ENCODE measurements at regions not wholly inside any gene's neighbourhood (a gene's known extent, or its start where the extent isn't known, plus 50 kb on each side); places are given as distances from the start of the nearest gene placed in this dataset.

GRCh38 chr12:107536613-107537012 is 149.0 kb upstream of the PWP1 start:
- Histone ChIP-seq H3K9ac (ENCODE audit: low read depth in 1 of 2, low read length in 2 of 2) (no peak overlapping the region), H3K27me3 (ENCODE audit: control insufficient read depth in 1 of 2, insufficient read depth in 2 of 2, low read length in 2 of 2) (no peaks in the 10 kb centered on the region), H3K27ac (ENCODE audit: low read depth, low read length) (no peak overlapping the region), H3K9me3 (ENCODE audit: control insufficient read depth in 1 of 2, low read length in 2 of 2) (peaks cover 0 to 7% of the 10 kb centered on the region in 2 donors), H3K4me3 (ENCODE audit: low read depth in 1 of 2, low read length in 2 of 2) (no peak overlapping the region), H3K4me1 (ENCODE audit: control insufficient read depth in 1 of 2, insufficient read depth in 2 of 2, low read length in 2 of 2) (no peaks in the 10 kb centered on the region), H3K36me3 (ENCODE audit: control insufficient read depth in 1 of 2, insufficient read depth in 2 of 2, low read length in 2 of 2) (no peaks in the 10 kb centered on the region)

GRCh38 chr12:107537464-107538119 is 148.0 kb upstream of the PWP1 start:
- Histone ChIP-seq H3K36me3 (ENCODE audit: control insufficient read depth in 1 of 2, insufficient read depth in 2 of 2, low read length in 2 of 2) (no peaks in the 10 kb centered on the region), H3K27ac (ENCODE audit: low read depth, low read length) (no peak overlapping the region), H3K27me3 (ENCODE audit: control insufficient read depth in 1 of 2, insufficient read depth in 2 of 2, low read length in 2 of 2) (no peaks in the 10 kb centered on the region), H3K4me1 (ENCODE audit: control insufficient read depth in 1 of 2, insufficient read depth in 2 of 2, low read length in 2 of 2) (no peaks in the 10 kb centered on the region), H3K9ac (ENCODE audit: low read depth in 1 of 2, low read length in 2 of 2) (no peak overlapping the region), H3K4me3 (ENCODE audit: low read depth in 1 of 2, low read length in 2 of 2) (no peak overlapping the region), H3K9me3 (ENCODE audit: control insufficient read depth in 1 of 2, low read length in 2 of 2) (peaks cover 0 to 3% of the 10 kb centered on the region in 2 donors)

GRCh38 chr12:107539196-107539939 is 146.2 kb upstream of the PWP1 start:
- Histone ChIP-seq H3K9ac (ENCODE audit: low read depth in 1 of 2, low read length in 2 of 2) (no peak overlapping the region), H3K27ac (ENCODE audit: low read depth, low read length) (no peak overlapping the region), H3K4me3 (ENCODE audit: low read depth in 1 of 2, low read length in 2 of 2) (no peak overlapping the region), H3K36me3 (ENCODE audit: control insufficient read depth in 1 of 2, insufficient read depth in 2 of 2, low read length in 2 of 2) (no peaks in the 10 kb centered on the region), H3K27me3 (ENCODE audit: control insufficient read depth in 1 of 2, insufficient read depth in 2 of 2, low read length in 2 of 2) (no peaks in the 10 kb centered on the region), H3K4me1 (ENCODE audit: control insufficient read depth in 1 of 2, insufficient read depth in 2 of 2, low read length in 2 of 2) (no peaks in the 10 kb centered on the region), H3K9me3 (ENCODE audit: control insufficient read depth in 1 of 2, low read length in 2 of 2) (no peaks in the 10 kb centered on the region)

- Histone ChIP-seq H3K9me3 (ENCODE audit: control insufficient read depth in 1 of 2, low read length in 2 of 2) (no peaks in the 10 kb centered on the region), H3K36me3 (ENCODE audit: control insufficient read depth in 1 of 2, insufficient read depth in 2 of 2, low read length in 2 of 2) (no peaks in the 10 kb centered on the region), H3K9ac (ENCODE audit: low read depth in 1 of 2, low read length in 2 of 2) (no peak overlapping the region), H3K27me3 (ENCODE audit: control insufficient read depth in 1 of 2, insufficient read depth in 2 of 2, low read length in 2 of 2) (no peaks in the 10 kb centered on the region), H3K27ac (ENCODE audit: low read depth, low read length) (no peak overlapping the region), H3K4me1 (ENCODE audit: control insufficient read depth in 1 of 2, insufficient read depth in 2 of 2, low read length in 2 of 2) (no peaks in the 10 kb centered on the region), H3K4me3 (ENCODE audit: low read depth in 1 of 2, low read length in 2 of 2) (no peak overlapping the region)
Measured at GRCh38 chr12:107541001-107541705, 144.4 kb upstream of the PWP1 start.

GRCh38 chr12:107543416-107543815 is 142.2 kb upstream of the PWP1 start:
- Histone ChIP-seq H3K4me1 (ENCODE audit: control insufficient read depth in 1 of 2, insufficient read depth in 2 of 2, low read length in 2 of 2) (no peaks in the 10 kb centered on the region), H3K36me3 (ENCODE audit: control insufficient read depth in 1 of 2, insufficient read depth in 2 of 2, low read length in 2 of 2) (no peaks in the 10 kb centered on the region), H3K27ac (ENCODE audit: low read depth, low read length) (no peak overlapping the region), H3K4me3 (ENCODE audit: low read depth in 1 of 2, low read length in 2 of 2) (no peak overlapping the region), H3K9ac (ENCODE audit: low read depth in 1 of 2, low read length in 2 of 2) (no peak overlapping the region), H3K9me3 (ENCODE audit: control insufficient read depth in 1 of 2, low read length in 2 of 2) (no peaks in the 10 kb centered on the region), H3K27me3 (ENCODE audit: control insufficient read depth in 1 of 2, insufficient read depth in 2 of 2, low read length in 2 of 2) (no peaks in the 10 kb centered on the region)

GRCh38 chr12:107543841-107544240 is 141.8 kb upstream of the PWP1 start:
- Histone ChIP-seq H3K36me3 (ENCODE audit: control insufficient read depth in 1 of 2, insufficient read depth in 2 of 2, low read length in 2 of 2) (no peaks in the 10 kb centered on the region), H3K27me3 (ENCODE audit: control insufficient read depth in 1 of 2, insufficient read depth in 2 of 2, low read length in 2 of 2) (no peaks in the 10 kb centered on the region), H3K9me3 (ENCODE audit: control insufficient read depth in 1 of 2, low read length in 2 of 2) (no peaks in the 10 kb centered on the region), H3K27ac (ENCODE audit: low read depth, low read length) (no peak overlapping the region), H3K4me3 (ENCODE audit: low read depth in 1 of 2, low read length in 2 of 2) (no peak overlapping the region), H3K4me1 (ENCODE audit: control insufficient read depth in 1 of 2, insufficient read depth in 2 of 2, low read length in 2 of 2) (peaks cover 2 to 3% of the 10 kb centered on the region in 2 donors), H3K9ac (ENCODE audit: low read depth in 1 of 2, low read length in 2 of 2) (no peak overlapping the region)

GRCh38 chr12:107544937-107545336 is 140.7 kb upstream of the PWP1 start:
- H3K4me1 ChIP-seq (ENCODE audit: control insufficient read depth in 1 of 2, insufficient read depth in 2 of 2, low read length in 2 of 2): peaks cover 10 to 13% of the 10 kb centered on the region in 2 donors
- H3K27ac ChIP-seq (ENCODE audit: low read depth, low read length): no peak overlapping the region
- H3K9me3 ChIP-seq (ENCODE audit: control insufficient read depth in 1 of 2, low read length in 2 of 2): no peaks in the 10 kb centered on the region
- no peaks in the 10 kb centered on the region for H3K27me3 ChIP-seq (ENCODE audit: control insufficient read depth in 1 of 2, insufficient read depth in 2 of 2, low read length in 2 of 2)
- no peak overlapping the region for H3K9ac ChIP-seq (ENCODE audit: low read depth in 1 of 2, low read length in 2 of 2)
- no peak overlapping the region for H3K4me3 ChIP-seq (ENCODE audit: low read depth in 1 of 2, low read length in 2 of 2)
- H3K36me3 ChIP-seq (ENCODE audit: control insufficient read depth in 1 of 2, insufficient read depth in 2 of 2, low read length in 2 of 2): no peaks in the 10 kb centered on the region

GRCh38 chr12:107545737-107546353 is 139.8 kb upstream of the PWP1 start:
- Histone ChIP-seq H3K36me3 (ENCODE audit: control insufficient read depth in 1 of 2, insufficient read depth in 2 of 2, low read length in 2 of 2) (no peaks in the 10 kb centered on the region), H3K9ac (ENCODE audit: low read depth in 1 of 2, low read length in 2 of 2) (no peak overlapping the region), H3K9me3 (ENCODE audit: control insufficient read depth in 1 of 2, low read length in 2 of 2) (no peaks in the 10 kb centered on the region), H3K4me1 (ENCODE audit: control insufficient read depth in 1 of 2, insufficient read depth in 2 of 2, low read length in 2 of 2) (peaks cover 12 to 17% of the 10 kb centered on the region in 2 donors), H3K4me3 (ENCODE audit: low read depth in 1 of 2, low read length in 2 of 2) (no peak overlapping the region), H3K27ac (ENCODE audit: low read depth, low read length) (no peak overlapping the region), H3K27me3 (ENCODE audit: control insufficient read depth in 1 of 2, insufficient read depth in 2 of 2, low read length in 2 of 2) (no peaks in the 10 kb centered on the region)

GRCh38 chr12:107547389-107547788 is 138.2 kb upstream of the PWP1 start:
- Histone ChIP-seq H3K9me3 (ENCODE audit: control insufficient read depth in 1 of 2, low read length in 2 of 2) (no peaks in the 10 kb centered on the region), H3K4me3 (ENCODE audit: low read depth in 1 of 2, low read length in 2 of 2) (no peak overlapping the region), H3K9ac (ENCODE audit: low read depth in 1 of 2, low read length in 2 of 2) (no peak overlapping the region), H3K36me3 (ENCODE audit: control insufficient read depth in 1 of 2, insufficient read depth in 2 of 2, low read length in 2 of 2) (no peaks in the 10 kb centered on the region), H3K27me3 (ENCODE audit: control insufficient read depth in 1 of 2, insufficient read depth in 2 of 2, low read length in 2 of 2) (no peaks in the 10 kb centered on the region), H3K4me1 (ENCODE audit: control insufficient read depth in 1 of 2, insufficient read depth in 2 of 2, low read length in 2 of 2) (peaks cover 12 to 17% of the 10 kb centered on the region in 2 donors), H3K27ac (ENCODE audit: low read depth, low read length) (no peak overlapping the region)

Measured in duodenal mucosa (tissue), 2 donors.